Hematopoietic multipotent progenitor cell treated with erythropoietin and hydrocortisone succinate and interleukin-3 and kit ligand, for 6 days (in vitro differentiated cells): ENCODE measurements at regions not wholly inside any gene's neighbourhood (a gene's known extent, or its start where the extent isn't known, plus 50 kb on each side); places are given as distances from the start of the nearest gene placed in this dataset.
A peak's percentile ranks its signal among the peaks of the same experiment; 100 is the strongest.
"Not testable (repeated sequence)": the region's sequence is repeated elsewhere in the genome, so short reads cannot be mapped to it uniquely, and the experiment has no call there.

ENCODE experiments used
- DNase-seq: peaks from one replicate; pipeline ENCODE4 v3.0.0-alpha.2; 2015

- DNase-seq: peak; percentile 36
Measured at GRCh38 chr12:71299541-71300376, 139.8 kb upstream of the LGR5 start.

GRCh38 chr12:71297930-71298329, 140.1 kb upstream of the TSPAN8 start:
- no peak for DNase-seq

- DNase-seq: no peak
Measured at GRCh38 chr12:71295953-71296352, 138.2 kb upstream of the TSPAN8 start.

GRCh38 chr12:71291746-71292145, 133.9 kb upstream of the TSPAN8 start:
- DNase-seq: no peak

GRCh38 chr12:71283883-71284282, 126.1 kb upstream of the TSPAN8 start:
- DNase-seq: no peak

GRCh38 chr12:71282925-71283324, 125.1 kb upstream of the TSPAN8 start:
- DNase-seq: no peak

GRCh38 chr12:71282020-71282419, 124.2 kb upstream of the TSPAN8 start:
- DNase-seq: no peak

- DNase-seq: no peak
Measured at GRCh38 chr12:71281425-71281824, 123.6 kb upstream of the TSPAN8 start.

- no peak for DNase-seq
Measured at GRCh38 chr12:71277866-71278265, 120.1 kb upstream of the TSPAN8 start.

GRCh38 chr12:71276541-71276940, 118.7 kb upstream of the TSPAN8 start:
- no peak for DNase-seq

GRCh38 chr12:71270794-71271193, 113.0 kb upstream of the TSPAN8 start:
- not testable (repeated sequence) for DNase-seq

GRCh38 chr12:71270057-71270456, 112.3 kb upstream of the TSPAN8 start:
- DNase-seq: peak; percentile 84

- DNase-seq: no peak
Measured at GRCh38 chr12:71269281-71269598, 111.4 kb upstream of the TSPAN8 start.

GRCh38 chr12:71268598-71269280, 110.9 kb upstream of the TSPAN8 start:
- DNase-seq: peak; percentile 75

- peak; percentile 8 for DNase-seq
Measured at GRCh38 chr12:71266606-71267005, 108.8 kb upstream of the TSPAN8 start.

GRCh38 chr12:71265731-71266130, 107.9 kb upstream of the TSPAN8 start:
- DNase-seq: not testable (repeated sequence)

GRCh38 chr12:71262466-71262865, 104.7 kb upstream of the TSPAN8 start:
- DNase-seq: no peak

GRCh38 chr12:71252473-71252872, 94.7 kb upstream of the TSPAN8 start:
- no peak for DNase-seq

- DNase-seq: no peak
Measured at GRCh38 chr12:71250166-71250565, 92.4 kb upstream of the TSPAN8 start.

GRCh38 chr12:71243370-71243769, 85.6 kb upstream of the TSPAN8 start:
- no peak for DNase-seq

GRCh38 chr12:71242511-71242910, 84.7 kb upstream of the TSPAN8 start:
- no peak for DNase-seq

GRCh38 chr12:71240946-71241345, 83.1 kb upstream of the TSPAN8 start:
- DNase-seq: no peak

GRCh38 chr12:71239731-71240130, 81.9 kb upstream of the TSPAN8 start:
- DNase-seq: no peak

GRCh38 chr12:71237128-71237527, 79.3 kb upstream of the TSPAN8 start:
- no peak for DNase-seq
